Ecto neural progenitor cell (in vitro differentiated cells): ENCODE measurements at regions not wholly inside any gene's neighbourhood (a gene's known extent, or its start where the extent isn't known, plus 50 kb on each side); places are given as distances from the start of the nearest gene placed in this dataset.
A peak's percentile ranks its signal among the peaks of the same experiment; 100 is the strongest.
"Not testable (repeated sequence)": the region's sequence is repeated elsewhere in the genome, so short reads cannot be mapped to it uniquely, and the experiment has no call there.

Source experiments
- DNase-seq: peaks from one replicate; pipeline ENCODE4 v3.0.0-alpha.2; 2018; ENCODE audit warnings: low spot score

DNA sequence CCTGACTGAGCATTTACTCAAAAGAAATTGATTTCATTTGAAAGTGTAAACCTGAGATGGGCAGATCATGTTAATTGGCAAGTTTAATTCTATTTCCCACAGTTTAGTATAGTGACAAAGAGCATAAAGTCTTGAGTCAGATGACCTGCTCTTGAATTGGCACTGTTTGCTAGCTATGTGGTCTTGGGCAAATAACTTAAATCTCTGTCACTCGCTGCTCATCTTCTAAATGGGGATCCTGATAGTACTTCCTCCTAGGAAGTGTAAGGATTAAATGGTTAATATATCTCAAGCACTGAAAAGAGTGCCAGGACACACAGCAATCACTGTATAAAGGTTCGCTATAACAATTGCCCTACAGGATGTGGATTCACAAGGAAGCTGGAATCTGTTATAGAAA, 242.8 kb upstream of the JADE1 start:
- DNase-seq = no peak

DNA sequence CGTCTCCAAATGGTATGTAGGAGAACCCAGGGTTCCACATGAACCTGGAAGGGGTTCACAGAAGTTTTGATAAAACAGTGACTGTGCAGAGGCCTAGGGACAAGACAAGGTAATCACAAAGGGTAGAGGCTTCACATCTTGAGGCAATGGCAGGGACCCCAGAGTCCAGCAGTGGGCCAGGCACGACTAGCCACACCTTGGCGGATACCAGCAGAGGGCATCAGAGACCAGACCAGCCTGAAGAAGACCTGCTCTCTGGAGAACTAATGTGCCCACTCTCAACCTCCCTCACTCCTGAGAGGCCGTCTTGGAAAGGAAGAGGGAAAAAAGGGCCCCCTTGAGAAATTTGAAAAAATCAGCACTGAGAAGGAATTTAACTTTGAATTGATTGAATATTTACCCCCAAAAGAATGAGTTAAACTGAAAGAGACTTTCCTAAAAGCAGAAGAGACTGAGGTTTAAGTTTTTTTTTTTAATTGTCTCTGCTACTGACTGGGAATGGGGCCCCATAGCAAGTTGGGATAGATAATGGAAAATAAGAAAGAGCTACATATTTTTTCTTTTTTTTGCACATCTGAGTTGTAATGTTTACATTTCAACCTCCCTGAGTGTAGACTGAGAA, 243.8 kb upstream of the JADE1 start:
- DNase-seq = peak; percentile 68

DNA sequence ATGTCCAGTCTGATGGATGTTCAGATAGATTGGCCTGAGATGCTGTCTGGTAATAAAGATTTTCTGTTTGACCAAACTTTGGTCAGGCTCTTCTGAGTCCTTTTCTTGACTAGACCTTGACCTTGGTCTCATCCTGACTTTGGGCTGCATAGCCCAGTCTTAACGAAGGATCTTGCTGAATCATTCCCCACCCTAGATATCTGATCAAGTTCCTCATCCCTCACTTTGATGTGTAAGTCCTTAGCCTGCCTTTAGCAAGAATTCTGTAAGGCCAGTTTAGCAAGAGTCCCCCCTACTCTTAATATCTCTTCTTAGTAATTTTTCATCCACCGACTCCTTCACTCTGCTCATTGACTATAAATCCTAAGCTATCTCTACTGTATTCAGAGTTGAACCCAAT, 244.4 kb upstream of the JADE1 start:
- DNase-seq = no peak

DNA sequence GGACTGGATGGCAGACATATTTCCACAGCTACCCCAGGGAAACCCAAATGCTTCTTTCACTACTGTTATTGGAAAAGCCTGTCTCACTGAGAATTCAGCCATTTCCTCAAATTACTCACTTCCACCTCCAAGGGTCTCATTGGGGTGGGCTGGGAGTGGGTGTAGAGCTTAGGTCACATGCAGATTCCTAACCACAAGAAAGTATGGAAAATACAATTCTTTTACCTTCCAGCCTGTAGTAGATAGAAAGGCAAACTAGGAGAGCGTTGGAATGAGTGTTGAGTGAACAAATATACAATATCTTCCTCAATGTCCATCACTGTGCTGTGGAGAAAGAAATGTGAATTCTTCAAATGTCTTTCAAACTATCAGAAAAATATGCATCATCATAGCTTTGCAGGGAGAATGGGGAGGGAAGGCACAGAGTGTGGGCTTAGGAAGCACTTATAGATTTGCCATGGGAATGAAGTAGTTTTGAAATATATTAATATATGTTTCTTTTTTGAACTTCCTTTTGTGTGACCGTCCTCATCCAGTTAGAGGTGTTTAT, 245.3 kb upstream of the JADE1 start:
- DNase-seq = no peak

DNA sequence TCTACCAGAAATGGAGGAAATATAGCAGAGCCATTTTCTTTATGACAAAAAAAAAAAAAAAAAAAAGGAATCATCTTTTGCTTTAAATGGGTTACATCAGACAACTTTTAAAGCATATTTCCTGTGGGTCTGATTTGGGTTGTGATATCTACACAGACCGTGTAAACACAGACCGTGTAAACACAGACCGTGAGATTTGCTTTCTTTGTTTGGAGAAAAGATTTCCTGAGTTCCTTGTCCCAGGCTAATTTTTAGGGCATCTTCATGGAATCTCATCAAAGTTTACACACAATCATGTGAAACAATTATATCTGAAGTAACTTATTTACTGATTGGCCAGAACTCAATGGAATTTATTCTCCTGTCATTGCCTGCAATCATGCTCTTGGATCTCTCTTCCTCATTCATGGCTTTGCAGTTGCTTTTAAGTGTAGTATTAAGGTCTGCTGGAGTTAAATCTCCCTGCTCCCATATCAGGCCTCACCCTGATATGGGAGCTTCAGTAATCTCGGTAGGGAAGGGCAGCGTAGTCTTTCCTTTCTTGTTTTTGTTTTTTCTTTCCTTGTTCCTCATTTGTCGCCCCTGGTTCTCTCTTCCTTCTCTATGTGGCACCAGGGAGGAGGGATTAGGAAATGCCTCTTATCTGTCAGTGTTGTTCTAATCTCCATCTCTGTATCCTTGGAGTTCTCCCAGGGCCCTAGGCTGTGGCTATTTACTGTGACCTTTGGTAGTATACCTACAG, 248.6 kb upstream of the JADE1 start:
- DNase-seq = no peak

DNA sequence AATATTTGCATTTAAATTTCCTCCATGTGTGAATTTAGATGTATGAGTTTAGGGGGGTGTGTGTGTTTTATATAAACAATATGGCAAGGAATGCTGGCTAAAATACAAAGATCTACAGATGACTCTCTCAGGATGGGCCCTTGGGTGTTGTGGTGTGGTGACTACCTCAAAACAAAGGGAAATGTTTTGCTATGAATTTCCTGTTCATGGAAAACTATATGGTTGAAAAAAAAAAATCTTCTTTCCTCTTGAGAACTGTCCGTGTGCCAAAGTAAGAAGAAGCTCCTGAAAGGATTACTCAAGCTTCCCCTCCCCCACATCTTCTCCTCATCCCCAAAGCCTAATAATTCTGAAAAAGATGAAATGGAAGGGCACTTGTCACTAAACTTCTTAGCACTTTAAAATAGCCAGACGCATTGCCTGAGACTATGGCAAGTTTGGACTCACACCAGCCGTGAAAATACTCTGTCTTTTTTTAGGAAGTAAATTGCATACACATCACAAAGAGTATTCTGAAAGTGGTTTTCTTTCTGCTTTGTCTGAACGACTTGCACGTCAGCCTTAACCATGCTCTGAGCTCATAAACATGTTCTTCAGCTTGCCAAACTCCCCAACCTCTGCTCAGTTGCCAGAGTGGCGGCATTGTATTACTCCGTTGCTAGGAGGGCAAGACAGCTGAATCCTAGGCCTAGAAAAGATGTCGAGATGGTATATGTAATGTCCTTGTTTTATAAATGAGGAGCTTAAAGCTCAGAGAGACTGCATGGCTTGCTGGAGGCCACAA, 250.4 kb upstream of the JADE1 start:
- DNase-seq = no peak

DNA sequence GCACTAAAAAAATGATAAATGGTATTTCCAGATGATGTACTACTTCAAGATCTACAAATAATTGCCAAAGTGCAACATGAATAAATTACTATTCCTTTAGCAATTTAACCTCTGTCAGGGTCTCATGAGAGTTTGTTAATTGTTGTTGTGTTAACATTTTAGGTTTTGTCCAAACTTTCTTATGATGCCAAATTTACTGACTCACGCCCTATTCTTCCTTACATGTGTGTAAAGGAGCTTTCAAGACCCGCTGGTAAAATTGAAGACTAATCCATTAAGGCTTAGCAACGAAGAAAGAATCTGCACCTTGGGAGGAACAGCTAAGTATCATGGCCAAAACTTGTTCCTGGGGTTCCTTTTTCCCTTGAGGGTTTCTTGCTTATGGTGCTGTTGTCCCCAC, 252.7 kb upstream of the JADE1 start:
- no peak for DNase-seq

DNA sequence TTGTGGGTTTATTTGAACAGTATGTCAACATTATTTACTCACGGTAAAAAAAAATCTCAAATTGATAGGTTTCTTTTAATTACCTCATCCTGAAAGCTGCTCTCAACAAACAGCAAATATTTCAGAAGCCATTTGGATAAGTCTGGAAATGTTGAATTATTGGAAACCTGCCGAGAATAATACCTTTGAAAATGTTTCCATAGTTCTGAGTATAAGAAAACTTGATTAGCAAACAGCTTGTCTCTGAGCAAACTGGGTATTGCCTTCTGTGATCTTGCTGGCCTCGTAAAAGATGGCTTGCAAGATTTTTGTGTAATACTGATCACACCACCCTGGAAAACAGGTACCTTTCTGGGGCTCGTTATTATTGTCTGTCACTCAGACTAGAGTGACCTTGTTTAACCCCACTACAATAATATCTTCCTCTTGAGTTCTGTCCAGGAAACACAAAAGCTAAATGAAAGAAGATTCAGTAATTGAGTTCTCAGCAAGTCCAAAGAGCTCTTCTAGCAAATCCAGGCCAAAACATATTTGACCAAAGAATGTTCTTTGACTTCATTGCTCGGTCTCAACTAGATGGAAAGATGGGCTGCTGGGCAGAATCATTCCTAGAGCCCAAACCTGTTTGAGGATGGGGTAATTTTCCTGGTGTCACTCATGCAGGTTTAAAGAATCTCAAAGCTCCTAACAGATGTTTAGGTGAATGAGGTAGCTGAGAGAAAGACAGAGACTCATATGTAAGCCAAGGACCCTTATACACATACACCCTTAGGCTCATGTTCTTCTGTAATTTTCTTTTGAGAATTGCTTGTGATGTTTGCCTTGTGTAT, 255.6 kb upstream of the JADE1 start:
- DNase-seq = no peak

DNA sequence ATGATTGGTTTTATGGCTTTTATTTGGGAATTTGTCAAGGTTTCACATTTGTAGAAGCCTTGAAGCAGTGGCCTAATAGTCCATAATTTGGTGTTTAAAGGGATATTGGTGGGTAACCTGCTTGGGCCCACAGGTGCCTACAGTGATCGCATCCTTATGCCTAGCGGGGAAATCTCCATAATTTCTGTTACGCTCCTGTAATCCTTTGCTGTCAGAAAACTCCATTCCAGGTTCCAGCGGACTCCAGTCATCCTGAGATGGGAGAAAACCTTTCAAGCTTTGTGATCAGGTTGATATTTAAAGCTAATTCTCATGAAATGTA, 257.0 kb upstream of the JADE1 start:
- no peak for DNase-seq

DNA sequence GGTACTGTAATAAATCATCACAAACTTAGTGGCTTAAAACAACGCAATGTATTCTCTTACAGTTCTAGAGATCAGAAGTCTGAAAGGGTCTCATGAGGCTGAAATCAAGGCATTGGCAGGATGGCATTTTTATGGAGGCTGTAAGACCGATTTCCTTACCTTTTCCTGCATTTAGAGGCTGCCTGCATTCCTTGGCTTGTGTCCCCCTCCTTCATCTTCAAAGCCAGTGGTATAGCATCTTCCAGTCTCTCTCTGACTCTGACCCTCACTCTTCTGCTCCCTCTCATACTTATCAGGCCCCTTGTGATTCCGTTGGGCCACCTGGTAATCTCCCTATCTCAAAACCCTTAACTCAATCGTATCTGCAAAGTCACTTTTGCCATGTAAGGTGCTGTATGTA, 258.2 kb upstream of the JADE1 start:
- no peak for DNase-seq

DNA sequence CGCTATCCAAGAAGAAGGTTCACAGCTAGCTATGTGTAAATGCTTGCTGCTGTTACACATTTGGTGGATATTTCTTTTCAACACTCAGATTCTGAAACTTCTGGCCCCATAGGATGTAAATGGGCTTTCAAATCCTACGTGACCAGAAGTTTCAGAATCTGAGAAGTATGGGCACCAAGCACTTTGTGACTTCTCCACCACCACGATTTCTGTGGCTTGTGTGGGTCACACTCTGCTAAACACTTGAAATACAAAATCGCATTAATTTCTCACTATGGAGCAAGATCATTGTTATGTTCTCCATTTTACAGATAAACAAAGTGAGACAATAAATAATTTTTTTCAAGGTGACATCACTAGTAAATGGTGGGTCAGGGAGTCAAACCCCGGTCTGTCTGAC, 259.4 kb upstream of the JADE1 start:
- DNase-seq = no peak

DNA sequence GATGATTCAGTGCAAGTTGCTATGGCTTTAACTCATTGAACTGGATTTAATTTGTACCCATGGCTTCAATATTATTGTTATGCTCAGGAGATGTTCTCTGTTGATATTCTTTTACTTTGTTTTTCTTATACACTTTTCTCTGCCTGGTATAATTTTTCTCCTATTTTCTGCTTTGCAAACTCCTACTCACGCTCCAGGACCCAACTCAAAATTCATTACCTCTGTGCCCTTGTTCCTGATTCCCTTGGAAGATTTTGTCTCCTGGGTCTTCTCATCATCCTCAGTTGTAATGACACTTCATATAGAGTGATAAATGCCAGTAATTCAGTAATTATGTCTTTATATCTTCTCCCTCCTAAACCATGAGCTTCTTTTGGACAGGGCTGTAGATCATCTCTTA, 259.9 kb upstream of the JADE1 start:
- DNase-seq = no peak

DNA sequence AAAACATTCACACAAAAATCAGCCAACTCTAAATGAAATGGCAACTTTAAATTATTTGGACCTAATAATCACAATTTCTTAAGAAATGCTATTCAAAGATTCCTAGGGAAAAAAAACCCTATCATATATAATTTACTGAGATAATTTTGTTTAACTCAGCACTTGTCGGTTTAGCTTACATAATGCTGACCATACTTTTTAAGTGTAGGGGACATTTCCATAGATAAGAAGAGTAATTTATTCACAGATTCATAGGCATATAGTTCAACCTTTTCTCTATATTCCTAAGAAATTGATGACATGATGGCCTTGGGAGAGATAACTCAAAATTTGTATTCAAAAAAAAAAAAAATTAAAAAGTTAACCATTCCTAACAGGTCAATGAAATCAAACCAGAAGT, 260.8 kb upstream of the PGRMC2 start:
- no peak for DNase-seq

DNA sequence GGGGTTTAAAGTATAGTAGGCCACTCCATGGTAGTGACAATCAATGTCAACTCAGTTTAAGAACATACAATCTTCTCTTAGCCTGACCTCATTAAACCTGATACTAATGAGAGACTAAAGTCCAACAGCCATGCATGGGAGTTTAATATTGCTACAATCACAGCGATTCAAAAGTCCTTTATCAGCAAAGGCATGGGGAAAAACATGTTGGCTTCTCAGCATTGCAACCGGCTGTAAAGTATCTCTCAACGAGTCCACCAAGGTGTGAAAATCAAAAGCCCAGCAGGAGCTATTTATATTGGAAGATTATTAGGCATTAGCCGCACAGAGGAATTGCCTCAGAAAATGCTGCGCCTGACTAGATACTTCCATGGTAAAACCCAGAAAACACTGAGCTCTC, 256.7 kb upstream of the PGRMC2 start:
- no peak for DNase-seq

DNA sequence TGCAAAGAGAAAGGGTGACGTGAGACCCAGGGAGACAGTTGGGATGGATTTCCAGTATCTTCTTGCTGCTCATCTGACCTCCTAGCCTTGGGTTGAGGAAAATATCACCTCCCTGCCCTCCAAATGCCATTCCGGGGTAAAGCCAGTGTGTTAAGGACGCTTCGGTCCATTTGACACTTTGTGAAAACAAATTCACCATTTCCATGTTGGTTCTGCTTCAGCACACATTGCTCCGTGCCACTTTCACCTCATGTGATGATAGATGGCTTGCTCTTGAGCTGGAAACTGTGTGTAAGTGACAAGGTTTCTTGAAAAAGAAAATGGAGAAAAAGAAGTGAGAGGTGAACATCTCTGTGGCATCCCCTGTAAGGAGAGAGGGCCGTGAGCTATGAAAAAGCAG, 256.1 kb upstream of the PGRMC2 start:
- DNase-seq = no peak

DNA sequence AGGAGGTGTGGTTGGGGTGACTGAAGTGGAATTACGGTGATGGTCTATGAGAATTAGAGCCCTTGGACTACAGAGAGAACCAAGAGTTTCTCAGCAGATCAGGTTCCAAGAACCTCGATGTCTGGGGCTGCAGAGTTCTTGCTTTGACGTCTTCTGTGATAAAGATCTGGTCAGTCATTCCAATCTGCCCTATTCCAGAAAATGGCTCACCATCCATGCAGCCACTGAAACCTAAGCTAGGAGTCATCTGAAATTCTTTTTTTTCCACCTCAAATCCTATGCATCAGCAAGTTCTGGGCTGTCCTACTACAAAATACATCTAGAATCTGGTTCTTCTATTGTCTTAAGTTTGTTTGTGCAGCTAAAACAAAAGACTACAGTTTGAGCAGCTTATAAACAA, 254.4 kb upstream of the PGRMC2 start:
- DNase-seq = no peak

DNA sequence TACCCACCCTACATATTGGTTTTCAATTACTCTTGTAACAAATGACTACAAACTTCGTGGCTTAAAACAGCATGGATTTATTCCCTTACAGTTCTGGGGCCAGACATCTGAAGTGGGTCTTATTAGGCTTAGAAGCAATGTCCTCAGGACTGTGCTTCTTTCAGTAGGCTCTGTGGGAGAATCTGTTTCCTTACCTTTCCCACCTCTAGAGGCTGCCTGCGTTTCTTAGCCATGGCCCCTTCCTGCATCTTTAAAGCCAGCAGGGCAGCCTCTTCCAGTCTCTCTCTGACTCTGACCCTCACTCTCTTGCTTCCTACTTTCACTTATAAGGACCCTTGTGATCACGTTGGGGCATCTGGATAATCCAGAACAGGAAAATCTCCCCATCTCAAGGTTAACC, 252.5 kb upstream of the PGRMC2 start:
- DNase-seq = no peak

DNA sequence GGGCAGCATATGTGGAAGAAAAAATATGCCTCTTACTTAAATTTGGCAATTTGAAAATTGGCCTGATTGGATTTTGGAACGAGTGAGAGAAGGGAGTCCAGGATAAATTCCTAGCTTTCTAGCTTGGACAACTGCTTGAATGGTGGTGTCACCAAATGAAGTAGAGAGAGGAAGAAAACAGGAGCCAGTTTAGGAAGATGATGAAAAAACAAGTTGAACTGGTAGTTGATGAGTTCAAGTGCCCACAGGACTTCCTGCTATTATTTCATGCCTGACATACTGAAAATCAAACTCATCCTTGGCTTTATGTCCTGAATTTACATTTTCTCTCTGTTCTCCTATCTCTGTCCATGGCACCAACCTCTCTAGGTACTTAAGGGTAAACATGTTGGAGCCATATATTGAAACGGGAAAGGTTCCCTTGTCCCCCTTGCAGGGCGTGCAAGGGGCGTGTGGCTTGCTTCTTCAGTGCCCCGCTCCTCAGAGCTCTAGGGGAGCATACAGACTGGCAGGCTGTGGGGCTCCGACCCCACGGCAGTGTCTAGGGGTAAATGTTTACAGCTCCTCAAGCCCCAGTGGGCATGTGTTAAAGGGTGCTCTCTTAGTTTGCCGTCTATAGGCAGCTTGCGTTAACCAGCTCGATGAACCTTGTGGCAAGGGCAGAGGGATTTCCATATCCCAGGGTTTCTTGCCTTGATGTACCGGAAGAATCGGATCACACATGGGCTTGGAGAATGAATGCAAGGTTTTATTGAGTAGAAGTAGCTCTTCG, 250.7 kb upstream of the PGRMC2 start:
- DNase-seq = no peak

DNA sequence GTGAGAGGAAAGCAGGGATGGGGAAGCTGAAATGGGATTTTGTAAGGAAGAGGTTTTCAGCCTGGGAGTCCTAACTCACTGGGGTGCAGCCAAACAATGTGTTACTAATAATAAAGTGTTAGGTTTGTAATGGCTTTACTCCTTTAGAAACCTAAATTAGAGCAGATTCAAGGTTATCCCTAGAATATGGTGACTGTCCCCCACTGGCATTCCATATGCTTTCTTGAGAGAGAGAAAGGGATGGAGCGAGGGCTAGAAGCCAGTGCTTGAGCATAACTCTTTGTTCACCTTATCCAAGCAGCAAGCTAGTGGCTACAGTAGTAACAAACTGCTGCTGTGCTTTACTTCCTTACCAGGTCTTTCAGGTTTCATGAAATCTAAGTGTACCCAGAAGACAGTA, 249.1 kb upstream of the PGRMC2 start:
- DNase-seq = no peak

DNA sequence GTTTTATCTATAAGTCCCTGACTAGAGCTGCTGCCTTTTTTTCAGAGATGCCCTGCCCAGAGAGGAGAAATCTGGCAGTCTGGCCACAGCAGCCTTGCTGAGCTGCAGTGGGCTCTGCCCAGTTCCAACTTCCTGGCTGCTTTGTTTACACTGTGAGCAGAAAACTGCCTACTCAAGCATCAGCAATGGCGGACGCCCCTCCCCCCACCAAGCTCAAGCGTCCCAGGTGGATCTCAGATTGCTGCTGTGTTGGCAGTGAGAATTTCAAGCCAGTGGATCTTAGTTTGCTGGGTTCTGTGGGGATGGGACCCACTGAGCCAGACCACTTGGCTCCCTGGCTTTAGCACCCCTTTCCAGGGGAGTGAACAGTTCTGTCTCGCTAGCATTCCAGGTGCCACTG, 247.9 kb upstream of the PGRMC2 start:
- DNase-seq = not testable (repeated sequence)

DNA sequence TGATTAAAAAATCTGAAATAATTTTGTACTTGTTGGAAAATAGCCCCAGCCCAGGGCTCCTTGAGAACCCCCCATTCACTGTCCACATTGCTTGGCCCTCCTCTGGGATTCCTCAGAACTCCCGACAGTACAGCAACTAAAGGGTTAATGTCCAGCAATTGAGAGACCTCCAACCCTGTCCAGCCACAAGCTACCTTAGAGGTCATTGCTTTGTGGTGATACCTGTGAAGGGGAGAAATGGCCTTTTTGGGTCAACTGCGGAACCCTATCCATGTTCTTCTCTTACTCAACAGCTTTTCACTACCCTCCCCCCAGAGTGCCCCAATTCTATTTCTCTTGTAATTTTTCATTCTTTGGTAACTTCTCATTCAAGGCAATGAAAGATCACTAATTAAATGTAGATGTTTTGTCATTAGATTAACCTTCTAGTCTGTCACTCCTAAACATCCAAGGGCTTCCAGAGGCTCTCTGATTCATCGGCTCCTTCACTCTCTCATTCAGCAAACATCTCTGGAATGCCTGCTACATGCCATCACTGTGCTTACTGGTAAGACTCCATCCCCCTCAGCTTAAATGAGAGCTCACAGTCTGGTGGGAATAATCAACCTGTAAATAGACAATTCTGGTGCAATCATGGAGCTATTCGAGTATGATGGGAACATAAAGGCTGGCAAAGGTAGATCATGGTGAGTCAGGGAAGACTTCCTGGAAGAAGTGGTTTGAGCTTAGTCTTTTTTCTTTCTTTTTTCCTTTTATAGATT, 241.4 kb upstream of the PGRMC2 start:
- no peak for DNase-seq
